Spleen (tissue), 11 donors: ENCODE measurements at regions not wholly inside any gene's neighbourhood (a gene's known extent, or its start where the extent isn't known, plus 50 kb on each side); places are given as distances from the start of the nearest gene placed in this dataset.

Source experiments
- DNase-seq: peaks from one replicate; pipeline ENCODE4 v3.0.0-alpha.2; 2020
- H3K27ac ChIP-seq, 8 donors: fragments of 200-600 bp; sonication (generic) in 7 of 8; 1 replicate in 4 of 8; 2 replicates in 4 of 8; pipeline versions ENCODE4 v1.5.0 to v1.8.0; 2016 to 2021; ENCODE audit warnings: inconsistent platforms in 4 of 8, mild to moderate bottlenecking in 4 of 8, moderate library complexity in 1 of 8
- H3K27me3 ChIP-seq, 7 donors: fragments of 200-600 bp; sonication (generic) in 6 of 7; replicated peaks in 1 of 7; 1 replicate in 4 of 7; 2 replicates in 3 of 7; pipeline versions ENCODE4 v1.5.0 to v1.8.0; 2016 to 2021; ENCODE audit warnings: inconsistent platforms in 3 of 7, mild to moderate bottlenecking in 1 of 7
- H3K36me3 ChIP-seq, 6 donors: fragments of 200-600 bp; sonication (generic) in 5 of 6; 1 replicate in 4 of 6; 2 replicates in 2 of 6; pipeline versions ENCODE4 v1.5.0 to v1.8.0; 2016 to 2021; ENCODE audit warnings: inconsistent platforms in 2 of 6
- H3K4me1 ChIP-seq, 6 donors: fragments of 200-600 bp; sonication (generic) in 5 of 6; 1 replicate in 3 of 6; 2 replicates in 3 of 6; pipeline versions ENCODE4 v1.5.0 to v1.8.0; 2016 to 2021; ENCODE audit warnings: inconsistent platforms in 3 of 6
- H3K4me3 ChIP-seq, 8 donors: fragments of 200-600 bp; sonication (generic) in 7 of 8; 1 replicate in 4 of 8; 2 replicates in 4 of 8; pipeline versions ENCODE4 v1.5.0 to v1.8.0; 2016 to 2021; ENCODE audit warnings: inconsistent platforms in 4 of 8, mild to moderate bottlenecking in 4 of 8, moderate library complexity in 2 of 8
- H3K9me3 ChIP-seq, 8 donors: fragments of 200-600 bp; sonication (generic) in 7 of 8; 1 replicate in 4 of 8; 2 replicates in 4 of 8; pipeline versions ENCODE4 v1.5.0 to v1.8.0; 2016 to 2021; ENCODE audit warnings: inconsistent platforms in 4 of 8
- POLR2A ChIP-seq, 3 donors: fragments of 450-650 bp; IDR thresholded peaks; one replicate each; pipeline ENCODE4 v1.5.1; 2017; ENCODE audit warnings: antibody characterized with exemption in 3 of 3, mild to moderate bottlenecking in 1 of 3
- POLR2AphosphoS5 ChIP-seq, 3 donors: sonication (generic); formaldehyde crosslinking; IDR thresholded peaks; one replicate each; pipeline ENCODE4 v1.5.1; 2017; ENCODE audit warnings: antibody characterized with exemption in 3 of 3
- WGBS, 5 donors: extraction: QIAGEN DNeasy Blood & Tissue Kit in 3 of 5; methylation state at CpG; one replicate each; pipeline versions ENCODE4 v1.1.5 to v1.1.7; 2013 to 2018; 5-methylcytosine and 5-hydroxymethylcytosine counted together
- intact Hi-C: fragments of 100-400 bp; cut with DNase I; formaldehyde crosslinking; loops from one replicate; pipeline ENCODE4 v1.15.0; 2023; ENCODE audit warnings: low total_unique reads
- TF ChIP-seq, protein P1 (sequence below), 11 experiments: fragments of 200-600 bp in 7 of 11; fragments of 450-650 bp in 4 of 11; sonication (generic) in 4 of 11; IDR thresholded peaks in 8 of 11; conservative IDR thresholded peaks in 3 of 11; 1 replicate in 7 of 11; 2 replicates in 4 of 11; pipeline versions ENCODE4 v1.4.0 to v1.8.0; 2016 to 2021; ENCODE audit warnings: antibody characterized with exemption in 11 of 11, inconsistent platforms in 4 of 11, mild to moderate bottlenecking in 1 of 11
- donor health status: healthy with polysubstance abuse.
- donor health status: DM: no; HTN: no; CAD: no; lungs with moderate emphysema.
- donor health status: DM: no; HTN: no; CAD: no.
- donor health status: Bipolar disorder and iron deficiency.
- donor health status: healthy.
- donor health status: DM: no; HTN: no; CAD: no.
- donor health status: DM: yes; HTN: yes; CAD: no.

DNA sequence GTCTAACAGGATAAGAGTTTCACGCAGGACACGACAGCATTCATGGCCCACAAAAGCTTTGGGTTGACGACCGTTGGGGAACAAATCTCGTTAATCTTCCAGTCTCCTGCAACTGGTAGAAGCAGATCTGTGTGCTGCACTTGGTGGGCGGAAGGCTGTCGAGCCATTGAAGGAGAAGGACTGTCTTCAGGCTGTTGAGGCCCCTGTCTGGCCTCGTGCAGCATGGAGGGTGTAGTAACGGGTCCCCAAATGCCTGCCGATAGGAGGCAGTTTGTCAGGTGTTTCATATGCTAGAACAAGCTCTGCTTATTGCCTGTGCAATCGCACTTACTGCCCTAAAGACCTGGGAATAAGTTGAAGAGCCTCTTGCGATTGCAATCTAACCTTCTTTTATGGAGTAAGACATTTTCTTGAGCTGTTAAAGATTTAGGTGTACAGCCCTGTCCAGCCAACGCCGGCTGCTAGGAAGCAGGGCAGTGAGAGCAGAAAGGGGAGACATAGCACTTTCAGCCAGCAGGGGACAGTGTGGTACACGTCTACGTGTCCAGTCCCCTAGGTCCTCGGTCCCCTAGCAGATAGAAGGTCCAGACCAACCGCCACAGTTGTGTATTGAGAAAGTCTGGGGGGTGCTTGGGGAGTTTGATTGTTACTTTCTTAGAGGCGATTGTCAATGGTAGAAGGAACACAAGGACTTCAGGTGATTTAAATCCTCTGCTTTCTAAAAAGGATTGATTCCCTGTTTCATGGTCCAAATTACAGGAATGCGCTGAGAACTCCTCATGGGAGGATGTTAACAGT is 102.3 kb upstream of the TMPRSS2 start:
- Histone ChIP-seq H3K9me3 (no peaks in the 10 kb centered on the region), H3K4me3 (no peak overlapping the region), H3K27me3 (peaks cover 0 to 64% (median 0%) of the 10 kb centered on the region in 7 donors), H3K36me3 (no peaks in the 10 kb centered on the region), H3K4me1 (peaks cover 0 to 7% (median 0%) of the 10 kb centered on the region in 6 donors), H3K27ac (no peak overlapping the region)
- DNase-seq, result no peak
- 54 to 74% (median 61%) methylated on average over 20 of the region's 20 CpGs for WGBS, 5 donors
- TF ChIP-seq POLR2AphosphoS5 (IDR thresholded peaks at IDR 0.05) (no peak), POLR2A (IDR thresholded peaks at IDR 0.05) (no peak)
- TF ChIP-seq, protein P1, sequence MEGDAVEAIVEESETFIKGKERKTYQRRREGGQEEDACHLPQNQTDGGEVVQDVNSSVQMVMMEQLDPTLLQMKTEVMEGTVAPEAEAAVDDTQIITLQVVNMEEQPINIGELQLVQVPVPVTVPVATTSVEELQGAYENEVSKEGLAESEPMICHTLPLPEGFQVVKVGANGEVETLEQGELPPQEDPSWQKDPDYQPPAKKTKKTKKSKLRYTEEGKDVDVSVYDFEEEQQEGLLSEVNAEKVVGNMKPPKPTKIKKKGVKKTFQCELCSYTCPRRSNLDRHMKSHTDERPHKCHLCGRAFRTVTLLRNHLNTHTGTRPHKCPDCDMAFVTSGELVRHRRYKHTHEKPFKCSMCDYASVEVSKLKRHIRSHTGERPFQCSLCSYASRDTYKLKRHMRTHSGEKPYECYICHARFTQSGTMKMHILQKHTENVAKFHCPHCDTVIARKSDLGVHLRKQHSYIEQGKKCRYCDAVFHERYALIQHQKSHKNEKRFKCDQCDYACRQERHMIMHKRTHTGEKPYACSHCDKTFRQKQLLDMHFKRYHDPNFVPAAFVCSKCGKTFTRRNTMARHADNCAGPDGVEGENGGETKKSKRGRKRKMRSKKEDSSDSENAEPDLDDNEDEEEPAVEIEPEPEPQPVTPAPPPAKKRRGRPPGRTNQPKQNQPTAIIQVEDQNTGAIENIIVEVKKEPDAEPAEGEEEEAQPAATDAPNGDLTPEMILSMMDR (IDR thresholded peaks at IDR 0.05 in 8 of 11, conservative IDR thresholded peaks at IDR 0.05 in 3 of 11), result peak; percentile 23 to 74 (median 49)
- intact Hi-C loops, result no loop called here

DNA sequence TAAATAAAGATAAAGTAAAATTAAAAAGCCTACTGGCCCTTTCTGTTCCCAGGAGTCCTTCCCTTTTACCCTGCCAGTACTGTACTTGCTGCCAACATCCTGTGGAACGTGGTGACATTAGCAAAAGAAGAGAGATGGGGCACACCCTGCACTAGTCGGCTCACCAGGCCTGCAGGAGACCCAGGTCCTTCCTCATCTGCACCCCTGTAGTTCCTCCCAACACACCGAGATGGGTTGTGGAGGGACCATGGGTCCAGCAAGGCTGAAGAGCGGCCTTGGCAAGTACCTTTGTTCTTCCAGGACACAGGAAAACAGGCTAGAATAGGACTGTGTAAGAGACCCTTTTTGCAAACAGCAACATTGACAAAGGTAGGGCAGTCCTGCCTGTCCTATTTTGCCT is 98.7 kb upstream of the TMPRSS2 start:
- TF ChIP-seq, protein P1 (IDR thresholded peaks at IDR 0.05 in 8 of 11, conservative IDR thresholded peaks at IDR 0.05 in 3 of 11), result no peak
- TF ChIP-seq POLR2AphosphoS5 (IDR thresholded peaks at IDR 0.05) (no peak), POLR2A (IDR thresholded peaks at IDR 0.05) (no peak)
- Histone ChIP-seq H3K36me3 (no peaks in the 10 kb centered on the region), H3K27ac (no peak overlapping the region), H3K4me3 (no peak overlapping the region), H3K9me3 (no peaks in the 10 kb centered on the region), H3K4me1 (peaks cover 0 to 7% (median under 1%) of the 10 kb centered on the region in 6 donors), H3K27me3 (peaks cover 0 to 80% (median 0%) of the 10 kb centered on the region in 7 donors)
- no peak for DNase-seq
- WGBS, 5 donors, result 40 to 76% (median 62%) methylated on average over 4 of the region's 4 CpGs
- intact Hi-C loops, result no loop called here

DNA sequence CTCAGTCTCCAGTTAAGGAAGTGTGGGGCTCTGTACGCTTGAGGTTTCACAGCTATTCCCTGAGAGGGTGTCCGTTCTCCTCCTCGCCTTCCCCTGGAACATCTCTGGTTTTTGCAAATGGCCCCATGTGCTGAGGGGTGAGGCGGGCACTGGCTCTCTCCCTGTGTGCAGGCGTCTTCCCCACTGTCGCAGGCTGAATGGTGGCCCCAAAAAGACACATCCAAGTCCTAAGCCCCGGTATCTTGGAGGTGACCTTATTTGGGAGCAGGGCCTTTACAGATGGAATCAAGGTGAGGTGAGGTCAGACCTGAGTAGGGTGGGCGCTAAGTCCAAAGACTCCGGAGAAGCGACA is 98.0 kb upstream of the TMPRSS2 start:
- H3K9me3 ChIP-seq, result no peaks in the 10 kb centered on the region
- no peak overlapping the region for H3K27ac ChIP-seq
- DNase-seq, result no peak
- H3K36me3 ChIP-seq, result no peaks in the 10 kb centered on the region
- whole genome bisulfite sequencing, 5 donors, result 87 to 95% (median 94%) methylated on average over 10 of the region's 10 CpGs
- intact Hi-C loops, result no loop called here
- H3K4me3 ChIP-seq, result no peak overlapping the region
- peaks cover 0 to 10% (median 3%) of the 10 kb centered on the region in 6 donors for H3K4me1 ChIP-seq
- peaks cover 0 to 75% (median 0%) of the 10 kb centered on the region in 7 donors for H3K27me3 ChIP-seq
- TF ChIP-seq POLR2AphosphoS5 (IDR thresholded peaks at IDR 0.05), result no peak

DNA sequence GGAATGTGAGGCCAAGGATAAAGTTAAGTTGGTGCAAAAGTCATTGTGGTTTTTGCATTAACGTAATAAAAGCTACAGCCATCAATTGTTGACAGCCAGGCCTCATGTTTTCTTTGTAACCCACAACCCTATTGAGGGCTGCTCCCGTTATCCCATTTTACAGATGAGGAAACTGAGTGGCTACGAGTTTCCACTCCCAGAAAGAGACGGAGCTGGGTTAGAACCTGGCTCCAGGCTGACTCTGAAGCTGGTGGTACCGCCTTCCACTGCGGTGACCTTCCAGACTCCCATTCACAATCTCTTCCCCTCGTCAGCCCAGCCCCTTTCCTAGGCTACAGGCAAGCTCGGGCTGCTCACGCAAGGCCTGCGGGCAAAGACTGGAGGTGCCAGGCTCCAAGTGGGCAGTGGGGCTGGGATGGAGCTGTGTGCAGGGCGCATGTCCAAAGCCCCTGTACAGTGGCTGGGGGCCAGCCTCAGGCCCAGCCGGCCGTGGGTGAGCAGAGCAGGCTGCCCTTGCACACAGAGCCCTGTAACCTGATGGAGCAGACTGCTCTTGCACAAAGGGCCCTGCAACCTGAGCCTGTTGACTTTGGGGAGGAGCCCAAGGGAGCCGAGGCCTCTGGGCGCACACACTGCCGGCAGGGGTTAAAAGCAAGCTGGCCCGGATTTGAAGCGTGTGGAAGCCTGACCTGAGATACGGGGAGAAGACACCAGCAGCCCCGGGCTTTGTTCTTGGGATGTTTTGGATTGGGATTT is 97.4 kb upstream of the TMPRSS2 start:
- whole genome bisulfite sequencing, 5 donors, result 81 to 90% (median 85%) methylated on average over 19 to 20 of the region's 20 CpGs

More for the DNA sequence above, 97.4 kb upstream of the TMPRSS2 start:
- Histone ChIP-seq H3K9me3 (no peaks in the 10 kb centered on the region), H3K27ac (no peak overlapping the region), H3K4me3 (no peak overlapping the region), H3K4me1 (peaks cover 0 to 10% (median 3%) of the 10 kb centered on the region in 6 donors), H3K36me3 (no peaks in the 10 kb centered on the region), H3K27me3 (peaks cover 0 to 69% (median 0%) of the 10 kb centered on the region in 7 donors)
- no peak for DNase-seq
- intact Hi-C loops, result no loop called here
- TF ChIP-seq, protein P1 (IDR thresholded peaks at IDR 0.05 in 8 of 11, conservative IDR thresholded peaks at IDR 0.05 in 3 of 11), result no peak
- TF ChIP-seq POLR2AphosphoS5 (IDR thresholded peaks at IDR 0.05) (no peak), POLR2A (IDR thresholded peaks at IDR 0.05) (no peak)
